ENCODE measurements at regions not wholly inside any gene's neighbourhood (a gene's known extent, or its start where the extent isn't known, plus 50 kb on each side); places are given as distances from the start of the nearest gene placed in this dataset.

GRCh38 chr5:167770461-167770860 is 521.0 kb upstream of the WWC1 start:
- H3K4me3 ChIP-seq (ENCODE audit: low read depth, low read length) = no peak overlapping the region
- no peak for TF ChIP-seq CTCF (IDR thresholded peaks at IDR 0.05; ENCODE audit: insufficient read depth, low read length, severe bottlenecking)
- no peaks in the 10 kb centered on the region for H3K36me3 ChIP-seq (ENCODE audit: control insufficient read depth, insufficient read depth, low read length)
- peak; percentile 40 for FAIRE-seq
- no peaks in the 10 kb centered on the region for H3K27me3 ChIP-seq (ENCODE audit: control insufficient read depth, insufficient read depth, low read length)
- DNase-seq (ENCODE audit: low read depth) = no peak

GRCh38 chr5:167771571-167771970 is 519.9 kb upstream of the WWC1 start:
- Histone ChIP-seq H3K36me3 (ENCODE audit: control insufficient read depth, insufficient read depth, low read length) (no peaks in the 10 kb centered on the region), H3K4me3 (ENCODE audit: low read depth, low read length) (no peak overlapping the region), H3K27me3 (ENCODE audit: control insufficient read depth, insufficient read depth, low read length) (no peaks in the 10 kb centered on the region)
- no peak for FAIRE-seq
- TF ChIP-seq CTCF (IDR thresholded peaks at IDR 0.05; ENCODE audit: insufficient read depth, low read length, severe bottlenecking) = no peak
- no peak for DNase-seq (ENCODE audit: low read depth)

- DNase-seq (ENCODE audit: low read depth) = no peak
- FAIRE-seq = no peak
- Histone ChIP-seq H3K4me3 (ENCODE audit: low read depth, low read length) (no peak overlapping the region), H3K27me3 (ENCODE audit: control insufficient read depth, insufficient read depth, low read length) (no peaks in the 10 kb centered on the region), H3K36me3 (ENCODE audit: control insufficient read depth, insufficient read depth, low read length) (no peaks in the 10 kb centered on the region)
- no peak for TF ChIP-seq CTCF (IDR thresholded peaks at IDR 0.05; ENCODE audit: insufficient read depth, low read length, severe bottlenecking)
These were observed 517.7 kb upstream of the WWC1 start for GRCh38 chr5:167773668-167774301.

- H3K4me3 ChIP-seq (ENCODE audit: low read depth, low read length) = no peak overlapping the region
- TF ChIP-seq CTCF (IDR thresholded peaks at IDR 0.05; ENCODE audit: insufficient read depth, low read length, severe bottlenecking) = no peak
- DNase-seq (ENCODE audit: low read depth) = peak; percentile 77
- FAIRE-seq = no peak
- H3K36me3 ChIP-seq (ENCODE audit: control insufficient read depth, insufficient read depth, low read length) = no peaks in the 10 kb centered on the region
- no peaks in the 10 kb centered on the region for H3K27me3 ChIP-seq (ENCODE audit: control insufficient read depth, insufficient read depth, low read length)
These were observed 513.7 kb upstream of the WWC1 start for GRCh38 chr5:167777746-167778145.

GRCh38 chr5:167778228-167778627 is 513.2 kb upstream of the WWC1 start:
- no peak for TF ChIP-seq CTCF (IDR thresholded peaks at IDR 0.05; ENCODE audit: insufficient read depth, low read length, severe bottlenecking)
- no peaks in the 10 kb centered on the region for H3K27me3 ChIP-seq (ENCODE audit: control insufficient read depth, insufficient read depth, low read length)
- FAIRE-seq (no peak), DNase-seq (ENCODE audit: low read depth) (no peak)
- H3K36me3 ChIP-seq (ENCODE audit: control insufficient read depth, insufficient read depth, low read length) = no peaks in the 10 kb centered on the region
- H3K4me3 ChIP-seq (ENCODE audit: low read depth, low read length) = no peak overlapping the region

GRCh38 chr5:167779644-167780043 is 511.8 kb upstream of the WWC1 start:
- Histone ChIP-seq H3K27me3 (ENCODE audit: control insufficient read depth, insufficient read depth, low read length) (no peaks in the 10 kb centered on the region), H3K4me3 (ENCODE audit: low read depth, low read length) (no peak overlapping the region), H3K36me3 (ENCODE audit: control insufficient read depth, insufficient read depth, low read length) (no peaks in the 10 kb centered on the region)
- no peak for FAIRE-seq
- TF ChIP-seq CTCF (IDR thresholded peaks at IDR 0.05; ENCODE audit: insufficient read depth, low read length, severe bottlenecking) = no peak
- DNase-seq (ENCODE audit: low read depth) = no peak

All from bronchial epithelial cell (primary cell).